HG03039 (cell line): ENCODE measurements at regions not wholly inside any gene's neighbourhood (a gene's known extent, or its start where the extent isn't known, plus 50 kb on each side); places are given as distances from the start of the nearest gene placed in this dataset.
"Not testable (repeated sequence)": the region's sequence is repeated elsewhere in the genome, so short reads cannot be mapped to it uniquely, and the experiment has no call there.

Experiments
- ATAC-seq: cut with Tn5 transposase; IDR thresholded peaks from one replicate; pipeline ENCODE4 v1.9.1; 2021; ENCODE audit warnings: mild to moderate bottlenecking, moderate library complexity; ENCODE audit not compliant: unreplicated experiment

DNA sequence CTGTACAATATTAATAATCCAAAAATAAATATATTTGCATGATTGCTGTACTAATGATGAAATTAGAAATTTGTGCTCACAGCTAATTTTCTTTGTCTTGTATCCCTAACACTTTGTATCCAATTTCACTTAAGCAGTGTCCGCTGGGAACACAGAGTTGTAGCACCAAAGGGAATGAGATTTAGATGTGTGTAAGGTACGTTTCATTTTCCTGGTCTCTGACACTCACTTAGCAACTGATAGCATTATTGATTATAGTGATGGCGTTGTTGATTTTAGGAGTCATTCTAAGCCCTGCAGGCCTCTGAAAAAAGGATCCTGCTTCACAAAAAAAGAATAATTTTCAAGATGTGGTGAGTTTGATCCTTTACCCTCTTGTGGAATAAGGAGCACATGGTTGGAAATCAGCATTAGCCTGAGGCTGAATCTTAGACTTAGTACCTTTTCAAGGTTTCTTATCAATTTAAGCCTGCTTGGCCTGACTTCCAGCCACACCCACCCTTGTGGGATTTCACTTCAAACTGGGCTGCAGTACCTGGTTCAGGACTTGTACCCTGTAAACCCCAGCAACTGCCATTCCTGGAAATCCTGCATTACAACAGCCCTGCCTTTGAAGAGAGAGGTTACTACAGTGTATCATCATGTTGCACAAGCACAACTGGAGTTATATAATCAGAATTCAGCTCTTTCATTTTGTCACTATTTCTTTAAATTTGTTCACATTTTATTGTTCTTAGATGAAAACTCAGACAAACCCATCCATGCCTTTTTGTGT is 116.2 kb downstream of the RND3 start:
- no peak for ATAC-seq

DNA sequence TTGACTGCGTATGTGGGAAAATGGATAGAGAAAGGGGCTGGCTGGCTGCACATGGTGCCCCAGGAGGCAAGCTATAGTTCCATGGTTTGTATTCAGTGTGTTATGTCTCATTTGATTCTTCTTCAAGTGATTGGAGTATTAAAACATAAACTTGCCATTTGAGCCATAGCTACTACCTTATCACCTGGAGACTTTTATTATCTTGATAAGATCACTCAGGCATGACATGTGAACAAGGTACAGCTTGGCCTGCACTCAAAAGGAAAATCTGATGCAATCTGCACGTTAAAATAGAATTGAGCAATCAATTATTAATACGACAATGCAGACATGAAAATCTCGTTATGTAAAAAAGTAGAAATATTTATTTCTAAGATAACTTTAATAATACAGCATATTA is 116.9 kb downstream of the RND3 start:
- ATAC-seq: no peak

DNA sequence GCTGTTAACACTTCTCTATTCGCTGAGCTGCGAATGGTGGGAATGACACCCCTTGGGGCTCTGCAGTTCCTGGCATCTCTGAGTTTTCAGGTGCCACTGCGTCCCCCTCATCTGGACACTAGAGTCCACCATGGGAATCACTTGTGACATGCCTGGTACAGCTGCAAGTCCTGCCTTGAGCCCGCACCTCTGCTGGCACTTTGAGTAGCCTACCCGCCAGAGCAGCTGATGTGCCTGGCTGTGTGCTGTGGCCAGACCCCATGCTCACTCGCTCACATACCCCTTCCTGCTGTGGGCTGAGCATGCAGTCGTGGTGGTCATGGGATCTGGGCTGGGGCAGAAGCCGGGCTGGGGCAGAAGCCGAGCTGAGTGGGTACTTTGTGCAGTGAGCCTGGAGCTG is 117.6 kb downstream of the RND3 start:
- ATAC-seq: no peak

DNA sequence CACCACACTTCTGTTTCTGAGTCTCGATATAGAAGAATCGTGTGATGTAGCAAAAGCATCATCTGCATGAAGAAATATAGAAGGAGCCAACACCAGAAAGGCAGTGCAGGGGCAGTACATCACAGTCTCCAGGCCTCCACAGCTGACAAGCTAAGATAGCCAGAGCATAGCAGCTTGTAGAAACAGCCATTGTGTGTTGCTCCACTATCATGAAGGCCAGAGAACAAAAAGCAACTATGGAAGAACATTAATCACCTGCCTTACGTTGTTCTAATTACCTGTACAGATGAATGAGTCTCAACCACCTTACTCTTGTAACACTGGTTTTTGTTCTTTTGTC is 129.0 kb downstream of the RND3 start:
- ATAC-seq: no peak

DNA sequence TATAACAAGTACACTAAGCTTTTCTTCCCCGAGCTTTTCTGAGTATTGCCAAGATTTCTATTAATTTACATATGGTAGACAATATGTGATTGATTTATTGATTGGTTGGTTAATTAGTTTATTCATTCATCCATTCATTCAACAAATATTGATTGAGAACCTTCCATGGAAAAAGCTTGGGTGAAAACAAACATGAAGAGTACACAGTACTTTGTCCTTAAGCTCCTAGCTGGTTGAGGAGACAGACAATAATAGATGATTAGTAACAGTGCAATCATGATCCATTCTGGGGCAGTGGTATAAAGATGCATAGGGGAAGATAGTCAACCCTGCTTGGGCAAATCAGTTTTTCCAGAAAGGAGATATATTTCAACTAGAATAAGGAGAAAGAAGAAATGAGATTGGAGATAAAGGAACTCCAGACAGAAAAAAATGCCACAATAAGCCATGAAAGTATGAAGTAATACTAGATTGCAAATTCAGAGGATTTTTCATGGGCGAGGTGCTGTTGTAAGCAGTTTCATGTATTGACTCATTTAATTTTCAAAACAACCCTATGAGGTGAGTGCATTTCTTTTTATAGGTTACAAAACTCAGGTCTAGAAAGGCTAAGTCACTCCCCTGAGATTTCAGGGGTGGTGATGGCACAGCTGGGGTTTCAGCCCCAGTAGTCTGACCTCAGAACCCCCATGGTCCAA is 129.5 kb downstream of the RND3 start:
- peak; percentile 86 for ATAC-seq

DNA sequence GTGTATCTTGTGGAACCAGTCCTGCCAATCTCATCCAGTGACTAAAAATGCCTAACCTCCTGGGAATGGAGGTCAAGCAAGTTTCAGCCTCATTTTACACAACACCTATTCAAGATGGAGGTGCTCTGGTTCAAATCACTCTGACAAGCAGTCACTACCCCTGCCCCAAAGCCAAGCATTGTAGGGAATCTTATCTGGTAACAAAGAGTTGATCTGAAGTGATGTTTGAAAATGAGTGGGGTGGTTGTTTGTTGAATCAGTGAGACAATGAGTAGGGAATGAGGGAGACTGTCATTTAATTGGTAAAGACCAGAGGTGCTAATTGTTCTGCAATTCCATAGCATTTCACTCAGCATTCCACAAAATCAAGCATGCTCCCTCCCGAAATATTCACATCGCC is 132.0 kb downstream of the RND3 start:
- ATAC-seq: no peak

DNA sequence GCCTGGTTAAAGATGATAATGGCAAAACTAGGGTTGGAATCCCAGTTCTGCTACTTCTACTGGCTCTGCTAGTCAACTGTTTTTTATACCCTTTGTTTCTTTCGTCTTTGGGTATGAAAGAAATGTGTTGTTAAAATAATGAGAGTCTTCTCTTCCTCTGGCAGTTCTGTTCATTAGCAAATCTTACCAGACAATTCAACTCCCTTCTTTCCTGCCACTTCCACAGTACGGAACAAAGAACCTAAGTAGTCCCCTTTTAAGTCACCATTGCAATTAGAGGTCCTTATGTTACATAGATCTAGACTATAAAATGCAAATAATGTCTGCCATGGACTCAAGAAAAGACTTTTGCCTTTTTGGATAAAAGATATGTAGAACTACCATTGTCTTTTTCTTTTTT is 134.1 kb downstream of the RND3 start:
- no peak for ATAC-seq

DNA sequence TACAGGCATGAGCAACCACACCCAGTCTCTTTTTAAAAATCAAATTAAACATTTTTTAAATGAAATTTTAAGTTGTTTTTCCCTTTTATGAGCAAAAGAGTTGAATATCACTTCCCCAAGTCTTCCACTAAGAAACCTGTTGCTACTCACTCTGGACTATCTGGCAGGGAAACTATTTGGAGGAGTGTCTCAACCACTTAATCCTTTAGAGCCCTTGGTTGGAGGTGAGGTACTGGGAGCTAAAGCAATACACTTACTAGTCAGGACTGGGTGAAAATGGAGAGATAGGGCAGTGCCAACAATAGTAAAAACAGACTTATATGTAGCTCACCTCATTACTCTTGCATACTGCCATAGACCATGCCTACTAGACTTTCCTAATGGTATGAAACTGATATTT is 135.5 kb downstream of the RND3 start:
- ATAC-seq: no peak

DNA sequence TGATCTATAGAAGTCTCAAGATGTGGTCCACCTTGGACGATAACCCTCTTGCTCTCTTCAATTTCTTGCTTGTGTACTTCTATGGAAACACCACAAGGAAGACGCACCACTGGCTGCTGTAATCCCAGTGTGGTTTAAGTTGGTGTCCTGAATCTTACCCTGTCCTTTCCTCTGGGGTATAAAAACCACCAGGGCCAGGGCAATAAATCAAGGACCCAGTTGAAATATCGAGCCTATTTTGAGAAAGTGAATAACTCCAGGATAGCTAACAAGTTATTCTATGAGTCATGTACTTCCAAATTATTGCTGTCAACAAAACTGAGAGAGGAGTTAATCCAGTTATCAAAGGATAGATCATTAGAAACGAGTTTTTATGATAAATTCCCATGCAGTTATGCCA is 137.0 kb downstream of the RND3 start:
- ATAC-seq: no peak

DNA sequence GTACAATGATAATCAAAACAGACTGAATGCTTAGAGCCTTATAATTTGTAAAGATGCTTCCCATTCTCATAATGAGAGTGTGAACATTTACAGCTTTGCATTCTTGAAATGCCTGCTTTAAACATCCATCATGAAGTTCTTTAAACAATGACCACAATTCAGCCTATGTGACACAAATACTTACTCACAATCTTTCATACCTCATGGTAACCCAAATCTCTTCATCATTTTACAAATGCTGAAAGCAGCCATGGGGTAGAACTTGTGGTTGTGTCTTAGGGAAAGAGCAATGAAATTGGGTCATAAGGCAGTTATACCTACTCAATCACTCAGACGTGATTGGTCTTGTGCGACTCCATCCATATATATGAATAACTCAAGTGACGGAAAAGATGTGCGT is 140.7 kb downstream of the RND3 start:
- ATAC-seq: no peak

DNA sequence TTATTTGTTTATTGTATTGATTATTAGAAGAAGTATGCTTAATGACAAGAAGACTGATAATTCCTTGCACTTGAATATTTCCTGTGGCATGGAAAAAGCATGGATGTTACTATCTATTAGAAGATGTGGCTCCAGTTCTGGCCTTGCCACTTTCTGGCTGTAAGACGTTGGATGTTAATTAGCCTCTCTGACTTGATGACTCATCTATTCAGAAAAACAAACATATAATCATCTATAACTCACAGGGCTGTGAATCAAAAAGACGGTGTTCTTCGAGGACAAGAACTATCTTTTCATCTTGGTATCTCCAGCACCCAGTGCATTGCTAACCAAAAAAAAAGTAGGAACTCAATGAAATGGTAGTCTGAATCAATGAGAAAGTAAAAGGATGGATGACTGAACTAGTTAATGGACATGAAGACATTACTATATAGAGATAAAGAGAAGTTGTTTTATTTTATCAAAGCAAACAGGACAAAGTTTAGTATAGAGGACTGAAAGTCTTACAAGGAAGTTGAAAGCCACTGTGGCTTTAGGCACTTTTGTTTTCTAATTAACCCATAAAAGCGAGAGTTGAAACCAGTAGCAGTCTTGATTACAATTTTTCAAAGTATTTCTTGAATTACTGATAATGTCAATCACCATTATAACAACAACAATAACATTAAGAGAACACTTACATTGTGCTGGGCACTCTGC is 145.3 kb downstream of the RND3 start:
- no peak for ATAC-seq

DNA sequence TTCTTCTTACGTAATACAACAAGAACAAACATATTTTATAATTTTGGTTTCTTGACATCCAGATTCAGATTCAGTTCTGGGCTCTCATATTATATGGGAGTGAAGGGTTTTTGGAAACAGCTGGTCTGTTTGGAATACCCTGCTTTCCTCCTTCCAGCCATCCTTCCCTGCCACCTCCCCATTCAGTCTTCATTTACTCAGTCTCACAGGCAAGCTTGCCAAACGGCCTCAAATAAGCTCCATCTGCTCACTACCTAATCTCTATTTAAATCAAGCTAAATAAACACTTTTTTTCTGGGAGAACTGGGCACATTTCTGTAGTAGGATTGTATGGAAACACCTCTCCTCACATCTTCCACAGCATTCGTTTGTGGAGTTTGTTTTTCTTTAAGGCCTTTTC is 147.5 kb downstream of the RND3 start:
- ATAC-seq: no peak

DNA sequence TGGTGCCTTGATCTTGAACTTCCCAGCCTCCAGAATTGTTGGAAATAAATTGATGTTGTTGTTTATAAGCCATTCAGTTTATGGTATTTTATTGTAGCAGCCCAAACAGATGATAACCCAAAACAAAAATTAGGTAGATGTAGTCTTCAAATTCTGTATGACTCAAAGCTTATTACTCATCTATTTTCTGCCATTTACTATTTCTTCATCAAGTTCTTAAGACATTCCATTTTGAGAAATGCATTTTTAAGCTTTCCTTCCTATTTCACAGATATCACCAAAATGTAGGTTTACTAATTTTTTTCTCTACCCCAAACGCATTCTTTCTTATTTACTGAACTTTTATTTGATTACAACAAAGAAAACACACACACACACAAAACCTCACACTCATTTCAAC is 148.2 kb downstream of the RND3 start:
- ATAC-seq: no peak

DNA sequence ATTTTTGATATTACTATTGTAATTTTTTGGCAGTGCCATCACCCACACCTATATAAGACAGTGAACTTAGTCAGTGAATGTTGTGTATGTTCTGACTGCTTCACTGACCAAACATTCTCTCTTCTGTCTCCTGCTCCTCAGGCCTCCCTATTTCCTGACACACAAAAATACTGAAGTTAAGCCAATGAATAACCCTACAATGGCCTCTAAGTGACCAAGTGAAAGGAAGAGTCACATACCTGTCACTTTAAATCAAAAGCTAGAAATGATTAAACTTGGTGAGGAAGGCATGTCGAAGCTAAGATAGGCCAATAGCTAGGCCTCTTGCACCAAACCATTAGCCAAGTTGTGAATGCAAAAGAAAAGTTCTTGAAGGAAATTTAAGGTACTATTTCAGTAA is 151.9 kb downstream of the RND3 start:
- ATAC-seq: no peak

DNA sequence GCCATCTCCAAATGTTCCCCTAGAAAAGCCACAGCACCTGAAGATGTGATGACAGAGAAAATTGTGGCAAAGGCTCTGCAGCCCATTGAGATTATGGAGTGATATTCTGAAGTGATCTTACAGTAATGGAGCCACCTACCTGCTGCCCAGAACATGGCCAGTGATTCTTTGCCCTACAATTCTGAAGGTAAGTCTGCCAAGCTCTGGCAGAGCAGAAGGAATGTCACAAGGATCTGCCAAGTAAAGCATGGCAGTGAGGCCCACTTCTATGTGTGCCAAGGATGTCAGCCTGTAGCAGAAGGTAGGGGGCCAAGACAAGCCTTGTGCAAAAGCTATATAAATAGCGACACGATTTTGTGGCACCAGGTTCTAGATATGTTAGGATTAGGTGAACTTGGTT is 155.1 kb downstream of the RND3 start:
- ATAC-seq: no peak

DNA sequence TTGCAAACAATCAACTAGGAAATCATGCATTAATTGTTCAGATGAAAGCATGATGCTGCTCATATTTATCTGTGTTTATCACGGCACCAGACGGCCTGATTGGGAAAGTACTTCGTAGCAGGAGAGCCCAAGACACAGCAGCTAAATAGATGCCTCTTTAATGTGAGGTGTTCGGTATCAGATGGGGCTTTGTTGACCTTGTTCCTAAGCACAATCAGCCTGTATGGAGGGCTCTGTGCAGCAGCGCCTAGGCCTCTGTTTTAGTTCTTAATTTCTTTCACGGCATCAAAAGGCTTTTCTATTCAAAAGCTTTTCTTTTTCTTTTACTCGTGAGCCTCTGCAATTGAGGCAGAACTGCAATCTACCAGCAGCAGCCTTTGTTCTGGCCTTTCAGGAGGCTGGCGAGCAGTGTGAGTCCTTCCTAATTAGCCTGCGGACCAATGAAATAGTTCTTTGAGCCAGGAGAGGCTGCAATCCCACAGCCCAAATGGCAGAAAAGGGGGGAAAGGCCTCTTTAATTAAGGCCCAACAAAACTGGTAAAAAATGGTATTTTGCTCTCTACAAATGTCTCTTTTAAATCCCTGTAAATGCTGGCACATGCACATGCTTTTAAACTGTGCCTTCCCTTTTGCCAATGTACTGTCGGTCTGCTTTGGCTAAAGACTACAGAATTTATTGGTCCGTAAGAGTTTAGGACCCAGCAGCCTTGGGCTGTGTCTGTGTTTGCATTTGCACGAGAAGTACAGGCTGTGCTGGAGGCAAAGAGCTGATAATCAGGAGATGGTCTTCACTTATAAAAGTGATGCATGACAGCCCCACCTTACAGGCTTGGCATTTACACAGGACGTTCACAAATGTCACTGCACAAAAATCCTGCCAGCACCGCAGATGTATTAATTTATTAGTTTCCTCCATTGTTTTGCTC is 159.6 kb downstream of the RND3 start:
- ATAC-seq: no peak

DNA sequence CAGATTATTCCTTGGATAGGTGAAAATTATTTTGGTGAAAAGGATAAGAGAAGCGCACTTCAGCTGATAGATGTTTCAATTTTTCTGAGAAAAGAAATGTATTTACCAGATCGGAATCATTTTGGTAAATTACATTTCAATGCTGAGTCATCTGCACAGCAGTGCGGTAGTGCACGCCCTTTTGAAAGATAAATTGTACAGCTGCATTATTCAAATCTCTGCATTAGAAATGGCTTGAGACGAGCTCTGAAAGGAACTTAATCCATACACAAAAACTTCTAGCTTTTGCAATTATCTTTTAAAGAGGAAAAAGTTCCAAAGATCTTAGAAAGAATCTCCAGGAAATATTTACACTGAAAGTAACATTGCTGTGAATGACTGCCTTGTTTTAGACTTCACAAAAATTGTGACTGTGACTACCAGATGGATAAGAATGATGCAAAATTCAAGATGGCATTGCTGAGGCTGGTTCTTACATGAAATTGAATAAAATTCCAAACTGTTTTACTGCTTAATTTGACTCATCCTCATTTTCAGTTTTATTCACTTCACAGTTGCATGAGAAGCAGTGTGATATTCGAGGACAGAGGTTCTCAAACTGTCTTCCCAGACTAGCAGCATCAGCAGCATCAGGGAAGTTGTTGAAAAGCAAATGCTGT is 161.7 kb downstream of the RND3 start:
- ATAC-seq: no peak

DNA sequence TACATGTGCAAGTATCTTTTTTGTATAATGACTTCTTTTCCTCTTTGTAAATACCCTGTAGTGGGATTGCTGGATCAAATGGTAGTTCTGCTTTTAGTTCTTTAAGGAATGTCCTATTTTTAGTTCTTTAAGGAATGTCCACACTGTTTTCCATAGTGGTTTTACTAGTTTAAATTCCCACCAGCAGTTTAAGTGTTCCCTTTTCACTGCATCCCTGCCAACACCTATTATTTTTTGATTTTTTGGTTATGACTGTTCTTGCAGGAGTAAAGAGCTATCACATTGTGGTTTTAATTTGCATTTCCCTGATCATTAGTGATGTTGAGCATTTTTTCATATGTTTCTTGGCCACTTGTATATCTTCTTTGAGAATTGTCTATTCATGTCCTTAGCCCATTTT is 164.4 kb downstream of the RND3 start:
- not testable (repeated sequence) for ATAC-seq

DNA sequence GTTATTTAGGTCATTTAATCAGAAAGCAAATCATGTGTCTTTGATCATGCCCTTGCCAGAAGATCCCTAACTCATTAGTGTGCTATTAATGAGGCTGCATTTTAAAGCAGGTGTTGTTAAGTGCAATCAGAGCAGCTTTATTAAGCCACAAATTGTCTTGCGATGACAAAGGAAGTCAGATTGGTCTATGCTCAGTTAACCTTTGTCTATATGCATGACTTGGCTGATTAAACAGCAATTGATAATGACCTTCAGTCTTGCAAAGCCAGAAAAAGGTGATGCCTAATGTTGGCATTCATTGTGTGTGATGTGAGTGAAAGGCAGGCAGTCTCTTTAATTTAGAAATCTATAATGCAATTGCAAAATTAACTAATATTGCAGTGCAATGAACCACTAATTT is 166.9 kb downstream of the RND3 start:
- no peak for ATAC-seq

DNA sequence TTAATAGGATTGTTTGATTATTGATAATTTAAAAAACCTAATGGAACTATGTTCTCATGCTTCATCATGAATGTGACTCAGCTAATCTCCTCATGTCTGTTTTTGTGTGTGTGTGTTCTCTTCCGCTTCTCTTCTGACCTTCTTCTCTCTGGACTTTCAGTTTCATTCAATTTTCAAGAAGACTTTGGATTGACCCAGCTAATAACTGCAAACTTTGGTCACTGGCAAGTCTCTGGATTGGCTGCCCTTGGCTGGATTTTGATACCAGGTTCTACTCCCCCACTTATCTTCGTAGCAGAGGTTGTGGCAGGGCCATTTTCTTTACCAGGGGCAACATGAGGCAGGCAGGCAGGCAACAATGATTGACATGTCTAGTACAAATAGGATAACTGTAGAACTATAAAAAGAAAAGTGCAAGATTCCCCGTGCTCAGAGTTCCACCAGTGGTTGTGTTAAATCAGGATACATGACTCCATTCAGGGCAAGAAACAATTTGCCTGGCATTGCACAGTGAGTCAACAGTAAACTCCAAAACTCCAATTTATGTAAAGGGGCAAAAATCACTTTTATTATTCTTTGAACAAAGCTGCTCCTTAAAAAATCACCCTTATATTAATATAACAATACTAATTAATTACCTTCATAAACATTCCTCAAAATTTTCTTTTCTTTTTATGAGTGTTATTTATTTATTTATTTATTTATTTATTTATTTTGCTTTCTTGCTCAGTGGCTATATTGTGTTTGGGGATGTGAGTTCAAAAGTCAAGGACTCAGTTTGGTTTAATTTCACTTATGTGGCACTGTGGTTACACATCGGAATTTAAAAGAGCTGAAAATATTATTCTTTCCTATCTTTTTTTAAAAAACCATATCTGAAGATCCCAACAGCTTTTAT is 167.6 kb downstream of the RND3 start:
- no peak for ATAC-seq
